MM.1S (cell line): ENCODE measurements at regions not wholly inside any gene's neighbourhood (a gene's known extent, or its start where the extent isn't known, plus 50 kb on each side); places are given as distances from the start of the nearest gene placed in this dataset.

Experiments
- DNase-seq: peaks from one replicate; pipeline ENCODE4 v3.0.0-alpha.2; 2015
- H2AFZ ChIP-seq: fragments of 300-600 bp; sonication (generic); 2 replicates; pipeline ENCODE4 v1.6.0; 2016; ENCODE audit warnings: antibody characterized with exemption, low read length
- H3F3A ChIP-seq: fragments of 300-600 bp; sonication (generic); 2 replicates; pipeline ENCODE4 v1.6.1; 2016; ENCODE audit warnings: mild to moderate bottlenecking, antibody characterized with exemption, low read length, moderate library complexity, mixed read lengths; ENCODE audit not compliant: insufficient read depth
- H3K27ac ChIP-seq: fragments of 300-600 bp; sonication (generic); 2 replicates; pipeline ENCODE4 v1.5.1; 2016; ENCODE audit warnings: mild to moderate bottlenecking, low read length
- H3K27me3 ChIP-seq: fragments of 300-600 bp; sonication (generic); replicated peaks from 2 replicates; pipeline ENCODE4 v1.6.0; 2016; ENCODE audit warnings: low read length; ENCODE audit not compliant: insufficient read depth
- H3K36me3 ChIP-seq: fragments of 300-600 bp; sonication (generic); replicated peaks from 2 replicates; pipeline ENCODE4 v1.6.1; 2016; ENCODE audit warnings: mild to moderate bottlenecking, low read length, mixed read lengths; ENCODE audit not compliant: insufficient read depth
- H3K4me1 ChIP-seq: fragments of 300-600 bp; sonication (generic); 2 replicates; pipeline ENCODE4 v1.6.1; 2016; ENCODE audit warnings: low read length, mixed read lengths
- H3K4me2 ChIP-seq: fragments of 300-600 bp; sonication (generic); 2 replicates; pipeline ENCODE4 v1.6.0; 2016; ENCODE audit warnings: low read depth, low read length
- H3K4me3 ChIP-seq: fragments of 300-600 bp; sonication (generic); 2 replicates; pipeline ENCODE4 v1.5.1; 2016; ENCODE audit warnings: low read length, mixed read lengths
- H3K79me2 ChIP-seq: fragments of 300-600 bp; sonication (generic); 2 replicates; pipeline ENCODE4 v1.6.1; 2016; ENCODE audit warnings: mixed run types, low read length, mixed read lengths
- H3K9ac ChIP-seq: fragments of 300-600 bp; sonication (generic); 2 replicates; pipeline ENCODE4 v1.6.1; 2016; ENCODE audit warnings: low read length, mixed read lengths
- H3K9me2 ChIP-seq: fragments of 300-600 bp; sonication (generic); replicated peaks from 2 replicates; pipeline ENCODE4 v1.6.1; 2016; ENCODE audit warnings: mild to moderate bottlenecking, low read length, mixed read lengths; ENCODE audit not compliant: insufficient read depth
- H3K9me3 ChIP-seq: fragments of 300-600 bp; sonication (generic); replicated peaks from 2 replicates; pipeline ENCODE4 v1.6.1; 2016; ENCODE audit warnings: mild to moderate bottlenecking, low read length, mixed read lengths; ENCODE audit not compliant: insufficient read depth
- H4K20me1 ChIP-seq: fragments of 300-600 bp; sonication (generic); 2 replicates; pipeline ENCODE4 v1.6.1; 2016; ENCODE audit warnings: mild to moderate bottlenecking, low read length, moderate library complexity, mixed read lengths; ENCODE audit not compliant: insufficient read depth
- EZH2 ChIP-seq: fragments of 300-600 bp; sonication (generic); optimal IDR thresholded peaks from 2 replicates; pipeline ENCODE3; 2017; ENCODE audit warnings: low read depth, mild to moderate bottlenecking, antibody characterized with exemption, low read length, mixed read lengths
- EZH2phosphoT487 ChIP-seq: fragments of 300-600 bp; sonication (generic); IDR thresholded peaks from 2 replicates; pipeline ENCODE4 v1.6.1; 2018; ENCODE audit warnings: antibody characterized with exemption, low read length
- TF ChIP-seq, protein P1 (sequence below): fragments of 300-600 bp; sonication (generic); IDR thresholded peaks from 2 replicates; pipeline ENCODE4 v1.5.1; 2016; ENCODE audit warnings: antibody characterized with exemption, low read length, mixed read lengths

DNA sequence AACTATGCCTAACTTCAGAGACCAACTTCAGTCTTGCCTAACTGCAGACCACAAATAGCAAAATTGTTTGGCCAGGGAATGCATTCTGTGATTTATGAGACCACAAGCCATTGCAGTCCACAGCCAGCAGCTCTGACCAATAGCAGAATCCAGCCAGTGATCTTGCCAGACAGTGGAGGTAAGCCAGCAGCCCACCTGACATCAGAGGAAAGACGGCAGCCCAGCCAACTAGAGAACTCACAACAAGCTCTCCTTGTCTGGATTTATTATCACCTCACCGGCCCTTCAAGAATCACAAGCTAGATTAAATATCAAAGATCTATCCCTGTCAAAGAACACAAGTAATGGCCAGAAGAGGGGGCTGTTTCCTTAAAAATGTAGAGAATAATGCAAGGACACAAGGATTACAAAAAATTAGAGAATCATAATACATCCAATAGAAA is 66.5 kb upstream of the SLC35F1 start:
- TF ChIP-seq EZH2phosphoT487 = no peak
- TF ChIP-seq, protein P1, sequence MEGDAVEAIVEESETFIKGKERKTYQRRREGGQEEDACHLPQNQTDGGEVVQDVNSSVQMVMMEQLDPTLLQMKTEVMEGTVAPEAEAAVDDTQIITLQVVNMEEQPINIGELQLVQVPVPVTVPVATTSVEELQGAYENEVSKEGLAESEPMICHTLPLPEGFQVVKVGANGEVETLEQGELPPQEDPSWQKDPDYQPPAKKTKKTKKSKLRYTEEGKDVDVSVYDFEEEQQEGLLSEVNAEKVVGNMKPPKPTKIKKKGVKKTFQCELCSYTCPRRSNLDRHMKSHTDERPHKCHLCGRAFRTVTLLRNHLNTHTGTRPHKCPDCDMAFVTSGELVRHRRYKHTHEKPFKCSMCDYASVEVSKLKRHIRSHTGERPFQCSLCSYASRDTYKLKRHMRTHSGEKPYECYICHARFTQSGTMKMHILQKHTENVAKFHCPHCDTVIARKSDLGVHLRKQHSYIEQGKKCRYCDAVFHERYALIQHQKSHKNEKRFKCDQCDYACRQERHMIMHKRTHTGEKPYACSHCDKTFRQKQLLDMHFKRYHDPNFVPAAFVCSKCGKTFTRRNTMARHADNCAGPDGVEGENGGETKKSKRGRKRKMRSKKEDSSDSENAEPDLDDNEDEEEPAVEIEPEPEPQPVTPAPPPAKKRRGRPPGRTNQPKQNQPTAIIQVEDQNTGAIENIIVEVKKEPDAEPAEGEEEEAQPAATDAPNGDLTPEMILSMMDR = peak; percentile 61
- Histone ChIP-seq H3K4me1 (no peaks in the 10 kb centered on the region), H3K9me2 (no peaks in the 10 kb centered on the region), H3K27me3 (no peaks in the 10 kb centered on the region), H4K20me1 (no peaks in the 10 kb centered on the region), H3F3A (no peaks in the 10 kb centered on the region), H3K79me2 (no peaks in the 10 kb centered on the region), H2AFZ (no peak overlapping the region), H3K4me2 (no peak overlapping the region), H3K36me3 (no peaks in the 10 kb centered on the region), H3K27ac (no peak overlapping the region), H3K9me3 (no peaks in the 10 kb centered on the region), H3K4me3 (no peak overlapping the region), H3K9ac (no peak overlapping the region)
- DNase-seq = peak; percentile 61

DNA sequence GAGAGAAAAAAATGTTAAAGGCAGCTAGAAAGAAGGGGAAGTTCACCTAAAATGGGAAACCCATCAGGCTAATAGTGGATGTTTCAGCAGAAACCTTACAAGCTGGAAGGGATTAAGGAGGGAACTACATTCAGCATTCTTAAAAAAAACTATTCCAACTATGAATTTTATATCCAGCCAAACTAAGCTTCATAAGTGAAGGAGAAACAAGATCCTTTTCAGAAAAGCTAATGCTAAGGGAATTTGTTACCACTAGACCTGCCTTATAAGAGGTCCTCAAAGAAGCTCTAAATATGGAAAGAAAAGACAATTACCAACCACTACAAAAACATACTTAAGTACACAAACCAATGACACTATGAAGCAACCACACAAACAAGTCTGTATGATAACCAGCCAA is 59.2 kb upstream of the SLC35F1 start:
- Histone ChIP-seq H3K79me2 (no peaks in the 10 kb centered on the region), H3K4me3 (no peak overlapping the region), H3K36me3 (no peaks in the 10 kb centered on the region), H3K9ac (no peak overlapping the region), H3K4me2 (no peak overlapping the region), H2AFZ (no peak overlapping the region), H3K27ac (no peak overlapping the region), H4K20me1 (no peaks in the 10 kb centered on the region), H3K9me3 (no peaks in the 10 kb centered on the region), H3K9me2 (no peaks in the 10 kb centered on the region), H3F3A (no peaks in the 10 kb centered on the region), H3K27me3 (no peaks in the 10 kb centered on the region), H3K4me1 (no peaks in the 10 kb centered on the region)
- no peak for DNase-seq
- no peak for TF ChIP-seq EZH2
- TF ChIP-seq, protein P1 = no peak
- TF ChIP-seq EZH2phosphoT487 = no peak

DNA sequence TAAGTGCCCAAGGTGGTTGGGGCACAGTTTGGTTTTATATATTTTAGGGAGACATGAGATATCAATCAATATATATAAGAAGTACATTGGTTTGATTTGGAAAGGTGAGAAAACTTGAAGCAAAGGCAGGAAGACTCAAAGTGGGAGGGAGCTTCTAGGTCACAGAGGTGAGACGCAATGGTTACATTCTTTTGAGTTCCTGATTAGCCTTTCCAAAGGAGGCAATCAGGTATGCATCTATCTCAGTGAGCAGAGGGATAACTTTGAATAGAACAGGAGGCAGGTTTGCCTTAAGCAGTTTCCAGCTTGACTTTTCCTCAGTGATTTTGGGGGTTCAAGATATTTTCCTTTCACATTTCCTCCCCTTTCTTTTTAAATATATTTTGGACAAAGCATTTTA is 58.0 kb upstream of the SLC35F1 start:
- no peak for DNase-seq
- Histone ChIP-seq H3F3A (no peaks in the 10 kb centered on the region), H4K20me1 (no peaks in the 10 kb centered on the region), H3K9ac (no peak overlapping the region), H3K4me2 (no peak overlapping the region), H3K9me3 (no peaks in the 10 kb centered on the region), H3K4me1 (no peaks in the 10 kb centered on the region), H3K4me3 (no peak overlapping the region), H3K79me2 (no peaks in the 10 kb centered on the region), H3K27ac (no peak overlapping the region), H3K36me3 (no peaks in the 10 kb centered on the region), H2AFZ (no peak overlapping the region), H3K9me2 (no peaks in the 10 kb centered on the region), H3K27me3 (no peaks in the 10 kb centered on the region)
- no peak for TF ChIP-seq EZH2phosphoT487
- no peak for TF ChIP-seq EZH2
- TF ChIP-seq, protein P1 = no peak
